ENCODE measurements at regions not wholly inside any gene's neighbourhood (a gene's known extent, or its start where the extent isn't known, plus 50 kb on each side); places are given as distances from the start of the nearest gene placed in this dataset.
A peak's percentile ranks its signal among the peaks of the same experiment; 100 is the strongest.

GRCh38 chr17:73900516-73900915 is 256.3 kb upstream of the SDK2 start:
- no peak for DNase-seq (ENCODE audit: low read depth)
- no peak overlapping the region for H3K4me3 ChIP-seq (ENCODE audit: control insufficient read depth, low read depth, low read length)
- no peak for TF ChIP-seq CTCF (conservative IDR thresholded peaks at IDR 0.05; ENCODE audit: control insufficient read depth, insufficient read depth, low read depth, low read length)

- H3K4me3 ChIP-seq (ENCODE audit: control insufficient read depth, low read depth, low read length): no peak overlapping the region
- no peak for TF ChIP-seq CTCF (conservative IDR thresholded peaks at IDR 0.05; ENCODE audit: control insufficient read depth, insufficient read depth, low read depth, low read length)
Observed at GRCh38 chr17:73901249-73901648, 257.0 kb upstream of the SDK2 start.

GRCh38 chr17:73901661-73902415 is 257.6 kb upstream of the SDK2 start:
- TF ChIP-seq CTCF (conservative IDR thresholded peaks at IDR 0.05; ENCODE audit: control insufficient read depth, insufficient read depth, low read depth, low read length): no peak
- peak overlapping the region; percentile 9 for H3K4me3 ChIP-seq (ENCODE audit: control insufficient read depth, low read depth, low read length)
- DNase-seq (ENCODE audit: low read depth): peak; percentile 8

More at GRCh38 chr17:73901249-73901648, 257.0 kb upstream of the SDK2 start:
- DNase-seq (ENCODE audit: low read depth): no peak

GRCh38 chr17:73902416-73903181 is 258.4 kb upstream of the SDK2 start:
- no peak overlapping the region for H3K4me3 ChIP-seq (ENCODE audit: control insufficient read depth, low read depth, low read length)
- TF ChIP-seq CTCF (conservative IDR thresholded peaks at IDR 0.05; ENCODE audit: control insufficient read depth, insufficient read depth, low read depth, low read length): no peak

GRCh38 chr17:73906896-73907870 is 262.9 kb upstream of the SDK2 start:
- TF ChIP-seq CTCF (conservative IDR thresholded peaks at IDR 0.05; ENCODE audit: control insufficient read depth, insufficient read depth, low read depth, low read length): no peak
- DNase-seq (ENCODE audit: low read depth): no peak
- no peak overlapping the region for H3K4me3 ChIP-seq (ENCODE audit: control insufficient read depth, low read depth, low read length)

More at GRCh38 chr17:73902416-73903181, 258.4 kb upstream of the SDK2 start:
- DNase-seq (ENCODE audit: low read depth): no peak

GRCh38 chr17:73909186-73909585 is 264.9 kb upstream of the SDK2 start:
- no peak for DNase-seq (ENCODE audit: low read depth)
- no peak for TF ChIP-seq CTCF (conservative IDR thresholded peaks at IDR 0.05; ENCODE audit: control insufficient read depth, insufficient read depth, low read depth, low read length)
- H3K4me3 ChIP-seq (ENCODE audit: control insufficient read depth, low read depth, low read length): no peak overlapping the region
